Right kidney (tissue), 1 donor: ENCODE measurements at regions not wholly inside any gene's neighbourhood (a gene's known extent, or its start where the extent isn't known, plus 50 kb on each side); places are given as distances from the start of the nearest gene placed in this dataset.

ENCODE experiments used
- DNase-seq: peaks from one replicate; pipeline ENCODE4 v3.0.0-alpha.2; 2016

- DNase-seq, result no peak
These were observed 297.2 kb downstream of the TGFB2 start for GRCh38 chr1:218642033-218642948.

GRCh38 chr1:218643281-218643680 lies 298.1 kb downstream of the TGFB2 start:
- DNase-seq, result no peak

- no peak for DNase-seq
These were observed 298.8 kb downstream of the TGFB2 start for GRCh38 chr1:218643926-218644325.

GRCh38 chr1:218646288-218646687 lies 301.2 kb downstream of the TGFB2 start:
- no peak for DNase-seq

GRCh38 chr1:218656301-218657037 lies 311.3 kb downstream of the TGFB2 start:
- DNase-seq, result no peak

GRCh38 chr1:218658269-218658668 lies 313.1 kb downstream of the TGFB2 start:
- DNase-seq, result no peak

GRCh38 chr1:218658899-218659298 lies 313.8 kb downstream of the TGFB2 start:
- DNase-seq, result no peak

GRCh38 chr1:218659911-218660677 lies 315.0 kb downstream of the TGFB2 start:
- DNase-seq, result no peak

GRCh38 chr1:218660678-218661053 lies 315.5 kb downstream of the TGFB2 start:
- no peak for DNase-seq

GRCh38 chr1:218661411-218661810 lies 316.3 kb downstream of the TGFB2 start:
- DNase-seq, result no peak

- no peak for DNase-seq
These were observed 319.4 kb downstream of the TGFB2 start for GRCh38 chr1:218664385-218665170.

- DNase-seq, result no peak
These were observed 320.1 kb downstream of the TGFB2 start for GRCh38 chr1:218665221-218665620.

GRCh38 chr1:218666263-218666662 lies 321.1 kb downstream of the TGFB2 start:
- DNase-seq, result no peak

GRCh38 chr1:218667781-218668516 lies 322.8 kb downstream of the TGFB2 start:
- DNase-seq, result no peak

- no peak for DNase-seq
These were observed 324.3 kb downstream of the TGFB2 start for GRCh38 chr1:218669431-218669830.

GRCh38 chr1:218670875-218671274 lies 325.7 kb downstream of the TGFB2 start:
- no peak for DNase-seq

GRCh38 chr1:218671573-218671972 lies 326.4 kb downstream of the TGFB2 start:
- DNase-seq, result no peak

GRCh38 chr1:218673170-218673569 lies 328.0 kb downstream of the TGFB2 start:
- no peak for DNase-seq

- DNase-seq, result no peak
These were observed 329.2 kb downstream of the TGFB2 start for GRCh38 chr1:218674280-218674773.

GRCh38 chr1:218677026-218677425 lies 331.9 kb downstream of the TGFB2 start:
- no peak for DNase-seq

- no peak for DNase-seq
These were observed 334.3 kb downstream of the TGFB2 start for GRCh38 chr1:218679391-218679790.
